ENCODE measurements at regions not wholly inside any gene's neighbourhood (a gene's known extent, or its start where the extent isn't known, plus 50 kb on each side); places are given as distances from the start of the nearest gene placed in this dataset.

GRCh38 chr17:71921796-71922195 lies 199.0 kb upstream of the SOX9 start:
- Histone ChIP-seq H4K20me1 (ENCODE audit: control insufficient read depth, insufficient read depth, low read length, poor library complexity, severe bottlenecking) (no peaks in the 10 kb centered on the region), H3K4me1 (ENCODE audit: control insufficient read depth in 2 of 2, insufficient read depth in 2 of 2, low read length in 2 of 2) (no peaks in the 10 kb centered on the region), H3K9me3 (ENCODE audit: control extremely low read depth in 1 of 3, control insufficient read depth in 2 of 3, insufficient read depth in 1 of 3, low read length in 2 of 3) (peaks cover 0 to under 1% (median 0%) of the 10 kb centered on the region in 3 donors), H3K4me2 (replicated peaks; ENCODE audit: low read depth, low read length, poor library complexity, severe bottlenecking) (no peak overlapping the region), H3K27ac (ENCODE audit: low read length in 2 of 2) (no peak overlapping the region), H3K36me3 (replicated peaks in 1 of 2; ENCODE audit: control extremely low read depth in 1 of 2, control insufficient read depth in 1 of 2, extremely low read depth in 1 of 2, insufficient read depth in 2 of 2, low read length in 1 of 2) (no peaks in the 10 kb centered on the region), H3K27me3 (replicated peaks in 1 of 4; ENCODE audit: control extremely low read depth in 1 of 4, control insufficient read depth in 3 of 4, insufficient read depth in 4 of 4, low read length in 3 of 4) (no peaks in the 10 kb centered on the region), H3K79me2 (ENCODE audit: control insufficient read depth, insufficient read depth, low read length) (no peaks in the 10 kb centered on the region), H3K9ac (ENCODE audit: low read length) (no peak overlapping the region), H2AFZ (ENCODE audit: insufficient read depth, low read depth, low read length, poor library complexity, severe bottlenecking) (no peak overlapping the region), H3K4me3 (ENCODE audit: control extremely low read depth in 1 of 5, extremely low read depth in 1 of 5, insufficient read depth in 1 of 5, low read depth in 2 of 5, low read length in 4 of 5) (no peak overlapping the region)
- no peaks in the 10 kb centered on the region for H3K27me3 Mint-ChIP-seq
- H3K4me1 Mint-ChIP-seq, result no peaks in the 10 kb centered on the region
- 82% methylated on average over 1 of the region's 2 CpGs for WGBS (ENCODE audit: insufficient coverage)
- H3K9me3 Mint-ChIP-seq (ENCODE audit: insufficient read depth), result no peaks in the 10 kb centered on the region
- ATAC-seq (ENCODE audit: low read depth), result no peak
- POLR2A ChIA-PET, result no interaction called here
- TF ChIP-seq EZH2 (IDR thresholded peaks at IDR 0.05; ENCODE audit: borderline replicate concordance, insufficient read depth, low read depth, low read length, poor library complexity, severe bottlenecking) (no peak), CTCF (IDR thresholded peaks at IDR 0.05) (no peak)
- intact Hi-C loops (cut with micrococcal nuclease), result no loop called here
- DNase-seq, result no peak
- CTCF ChIA-PET, result no interaction called here
- no peak overlapping the region for H3K27ac Mint-ChIP-seq
- no peak overlapping the region for H3K4me3 Mint-ChIP-seq

DNA sequence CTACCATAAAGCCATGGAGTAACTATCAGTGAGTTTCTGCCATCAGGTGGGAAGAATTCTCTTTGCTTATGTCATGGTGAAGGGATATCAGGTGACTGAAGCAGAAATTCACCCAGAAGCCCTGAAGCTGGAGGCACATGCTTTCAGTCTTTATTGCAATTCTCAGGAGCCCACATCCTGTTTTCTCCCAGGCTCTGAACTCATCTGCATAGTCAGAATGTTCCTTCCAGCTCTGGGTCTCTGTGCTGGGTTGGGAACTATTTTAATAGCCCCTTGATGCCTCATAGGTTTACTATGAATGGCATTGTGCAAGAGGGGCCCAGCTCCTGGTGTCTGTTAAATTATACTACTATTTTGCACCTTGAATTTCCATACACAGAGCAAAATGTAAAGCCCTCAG lies 198.4 kb upstream of the SOX9 start:
- Histone ChIP-seq H3K9ac (ENCODE audit: low read length) (no peak overlapping the region), H3K36me3 (replicated peaks in 1 of 2; ENCODE audit: control extremely low read depth in 1 of 2, control insufficient read depth in 1 of 2, extremely low read depth in 1 of 2, insufficient read depth in 2 of 2, low read length in 1 of 2) (no peaks in the 10 kb centered on the region), H3K27me3 (replicated peaks in 1 of 4; ENCODE audit: control extremely low read depth in 1 of 4, control insufficient read depth in 3 of 4, insufficient read depth in 4 of 4, low read length in 3 of 4) (no peaks in the 10 kb centered on the region), H3K4me1 (ENCODE audit: control insufficient read depth in 2 of 2, insufficient read depth in 2 of 2, low read length in 2 of 2) (no peaks in the 10 kb centered on the region), H4K20me1 (ENCODE audit: control insufficient read depth, insufficient read depth, low read length, poor library complexity, severe bottlenecking) (no peaks in the 10 kb centered on the region), H3K79me2 (ENCODE audit: control insufficient read depth, insufficient read depth, low read length) (no peaks in the 10 kb centered on the region), H3K4me3 (ENCODE audit: control extremely low read depth in 1 of 5, extremely low read depth in 1 of 5, insufficient read depth in 1 of 5, low read depth in 2 of 5, low read length in 4 of 5) (no peak overlapping the region), H2AFZ (ENCODE audit: insufficient read depth, low read depth, low read length, poor library complexity, severe bottlenecking) (no peak overlapping the region), H3K27ac (ENCODE audit: low read length in 2 of 2) (no peak overlapping the region), H3K9me3 (ENCODE audit: control extremely low read depth in 1 of 3, control insufficient read depth in 2 of 3, insufficient read depth in 1 of 3, low read length in 2 of 3) (no peaks in the 10 kb centered on the region), H3K4me2 (replicated peaks; ENCODE audit: low read depth, low read length, poor library complexity, severe bottlenecking) (no peak overlapping the region)
- POLR2A ChIA-PET, result no interaction called here
- no peaks in the 10 kb centered on the region for H3K4me1 Mint-ChIP-seq
- H3K4me3 Mint-ChIP-seq, result no peak overlapping the region
- TF ChIP-seq EZH2 (IDR thresholded peaks at IDR 0.05; ENCODE audit: borderline replicate concordance, insufficient read depth, low read depth, low read length, poor library complexity, severe bottlenecking), result no peak
- no peak for TF ChIP-seq CTCF (IDR thresholded peaks at IDR 0.05)
- CTCF ChIA-PET, result no interaction called here
- H3K9me3 Mint-ChIP-seq (ENCODE audit: insufficient read depth), result no peaks in the 10 kb centered on the region
- no peak overlapping the region for H3K27ac Mint-ChIP-seq
- no peaks in the 10 kb centered on the region for H3K27me3 Mint-ChIP-seq
- DNase-seq, result no peak
- ATAC-seq (ENCODE audit: low read depth), result no peak
- intact Hi-C loops (cut with micrococcal nuclease), result no loop called here

All from B cell (primary cell).